CD4-positive, alpha-beta T cell treated with Interferon gamma for 1 hour (primary cell): ENCODE measurements at regions not wholly inside any gene's neighbourhood (a gene's known extent, or its start where the extent isn't known, plus 50 kb on each side); places are given as distances from the start of the nearest gene placed in this dataset.
"Not testable (repeated sequence)": the region's sequence is repeated elsewhere in the genome, so short reads cannot be mapped to it uniquely, and the experiment has no call there.

Experiments
- DNase-seq: peaks from one replicate; pipeline ENCODE4 v3.0.0-alpha.2; 2020

GRCh38 chr7:10346032-10346431, 627.6 kb upstream of the PHF14 start:
- DNase-seq = no peak

- DNase-seq = no peak
These were observed 617.9 kb upstream of the PHF14 start for GRCh38 chr7:10355816-10356215.

- no peak for DNase-seq
These were observed 613.6 kb upstream of the PHF14 start for GRCh38 chr7:10360050-10360449.

- no peak for DNase-seq
These were observed 571.9 kb upstream of the PHF14 start for GRCh38 chr7:10401793-10402192.

- no peak for DNase-seq
These were observed 561.2 kb upstream of the PHF14 start for GRCh38 chr7:10412422-10413019.

GRCh38 chr7:10418985-10419384, 554.7 kb upstream of the PHF14 start:
- no peak for DNase-seq

GRCh38 chr7:10429031-10429430, 544.6 kb upstream of the PHF14 start:
- no peak for DNase-seq

- DNase-seq = no peak
These were observed 544.2 kb upstream of the PHF14 start for GRCh38 chr7:10429511-10429910.

- DNase-seq = no peak
These were observed 537.4 kb upstream of the PHF14 start for GRCh38 chr7:10436302-10436701.

- no peak for DNase-seq
These were observed 534.6 kb upstream of the PHF14 start for GRCh38 chr7:10439027-10439426.

- DNase-seq = no peak
These were observed 517.7 kb upstream of the PHF14 start for GRCh38 chr7:10455936-10456335.

- DNase-seq = no peak
These were observed 513.2 kb upstream of the PHF14 start for GRCh38 chr7:10460474-10460873.

GRCh38 chr7:10463701-10464100, 510.0 kb upstream of the PHF14 start:
- DNase-seq = no peak

- DNase-seq = not testable (repeated sequence)
These were observed 508.1 kb upstream of the PHF14 start for GRCh38 chr7:10465536-10465935.

GRCh38 chr7:10468908-10469307, 504.8 kb upstream of the PHF14 start:
- DNase-seq = no peak

GRCh38 chr7:10469476-10469875, 504.2 kb upstream of the PHF14 start:
- DNase-seq = no peak

- DNase-seq = no peak
These were observed 502.2 kb upstream of the PHF14 start for GRCh38 chr7:10471280-10472058.

GRCh38 chr7:10472115-10472514, 501.6 kb upstream of the PHF14 start:
- DNase-seq = no peak

- DNase-seq = no peak
These were observed 500.1 kb upstream of the PHF14 start for GRCh38 chr7:10473569-10473968.

- no peak for DNase-seq
These were observed 499.6 kb upstream of the PHF14 start for GRCh38 chr7:10474048-10474447.

- no peak for DNase-seq
These were observed 497.6 kb upstream of the PHF14 start for GRCh38 chr7:10475940-10476641.

- DNase-seq = no peak
These were observed 497.0 kb upstream of the PHF14 start for GRCh38 chr7:10476642-10477041.

- no peak for DNase-seq
These were observed 490.0 kb upstream of the PHF14 start for GRCh38 chr7:10483671-10484070.

GRCh38 chr7:10484767-10485166, 488.9 kb upstream of the PHF14 start:
- no peak for DNase-seq
